ENCODE measurements at regions not wholly inside any gene's neighbourhood (a gene's known extent, or its start where the extent isn't known, plus 50 kb on each side); places are given as distances from the start of the nearest gene placed in this dataset.

DNA sequence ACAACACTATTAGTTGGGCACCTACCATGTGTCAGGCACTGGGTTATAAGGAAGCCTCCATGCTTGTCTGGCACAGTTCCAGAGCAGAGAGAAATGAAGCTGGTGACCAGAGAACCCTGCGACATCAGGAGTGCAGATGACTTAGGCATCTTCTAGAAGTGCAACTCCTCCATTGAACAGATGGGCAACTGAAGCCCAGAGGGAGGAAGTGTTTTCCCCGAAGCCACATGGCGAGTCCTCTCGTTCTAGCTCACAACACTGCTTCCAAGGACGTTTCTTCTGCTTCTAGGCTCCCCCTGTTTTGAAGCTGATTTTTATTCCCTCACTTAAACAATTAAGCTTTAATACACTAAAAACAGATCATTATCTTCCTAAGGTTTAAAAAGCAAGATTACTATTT, 109.8 kb upstream of the SYT13 start:
- Histone ChIP-seq H3K27me3 (peaks cover 6% of the 10 kb centered on the region), H3K4me1 (no peaks in the 10 kb centered on the region), H3K9me3 (no peaks in the 10 kb centered on the region), H3K36me3 (no peaks in the 10 kb centered on the region), H3K27ac (no peak overlapping the region), H3K4me3 (no peak overlapping the region)
- intact Hi-C loops (cut with DNase I; ENCODE audit: low total_unique reads) (no loop called here), in situ Hi-C loops (cut with MboI; ENCODE audit: low pct_ligation_motif_present in 1 of 4, low pct_unique_long_range_greater_than_20kb in 1 of 4, low sequenced_read_pairs in 3 of 4) (no loop called here)
- 65 to 82% methylated on average over 5 of the region's 5 CpGs for WGBS, 2 donors (ENCODE audit: low coverage in 1 of 2)
- DNase-seq: no peak
- TF ChIP-seq EP300 (IDR thresholded peaks at IDR 0.05; ENCODE audit: low read depth): no peak
- TF ChIP-seq CTCF (IDR thresholded peaks at IDR 0.05): no peak
- no peak for TF ChIP-seq POLR2AphosphoS5 (IDR thresholded peaks at IDR 0.05)
- TF ChIP-seq POLR2A (IDR thresholded peaks at IDR 0.05): no peak

GRCh38 chr11:45395421-45395820, 109.3 kb upstream of the SYT13 start:
- H3K4me3 ChIP-seq: no peak overlapping the region
- WGBS, 2 donors (ENCODE audit: low coverage in 1 of 2): 89 to 100% methylated on average over 4 to 6 of the region's 6 CpGs
- in situ Hi-C loops (cut with MboI; ENCODE audit: low pct_ligation_motif_present in 1 of 4, low pct_unique_long_range_greater_than_20kb in 1 of 4, low sequenced_read_pairs in 3 of 4) (no loop called here), intact Hi-C loops (cut with DNase I; ENCODE audit: low total_unique reads) (no loop called here)
- H3K9me3 ChIP-seq: no peaks in the 10 kb centered on the region
- no peak overlapping the region for H3K27ac ChIP-seq
- H3K4me1 ChIP-seq: no peaks in the 10 kb centered on the region
- DNase-seq: no peak
- no peaks in the 10 kb centered on the region for H3K36me3 ChIP-seq
- TF ChIP-seq POLR2AphosphoS5 (IDR thresholded peaks at IDR 0.05) (no peak), POLR2A (IDR thresholded peaks at IDR 0.05) (no peak), CTCF (IDR thresholded peaks at IDR 0.05) (no peak), EP300 (IDR thresholded peaks at IDR 0.05; ENCODE audit: low read depth) (no peak)
- H3K27me3 ChIP-seq: peaks cover under 1% of the 10 kb centered on the region

- DNase-seq: no peak
- TF ChIP-seq POLR2A (IDR thresholded peaks at IDR 0.05) (no peak), EP300 (IDR thresholded peaks at IDR 0.05; ENCODE audit: low read depth) (no peak), POLR2AphosphoS5 (IDR thresholded peaks at IDR 0.05) (no peak), CTCF (IDR thresholded peaks at IDR 0.05) (no peak)
- Histone ChIP-seq H3K36me3 (no peaks in the 10 kb centered on the region), H3K4me3 (no peak overlapping the region), H3K27ac (peak overlapping the region in 1 of 4 donors; percentile 2), H3K4me1 (no peaks in the 10 kb centered on the region), H3K9me3 (no peaks in the 10 kb centered on the region), H3K27me3 (no peaks in the 10 kb centered on the region)
- intact Hi-C loops (cut with DNase I; ENCODE audit: low total_unique reads): no loop called here
- in situ Hi-C loops (cut with MboI; ENCODE audit: low pct_ligation_motif_present in 1 of 4, low pct_unique_long_range_greater_than_20kb in 1 of 4, low sequenced_read_pairs in 3 of 4): no loop called here
- WGBS, 2 donors (ENCODE audit: low coverage in 1 of 2): 69% methylated on average over 8 of the region's 8 CpGs; no CpG with 5 or more reads in 1 of the 2 donors
Measured at GRCh38 chr11:45394294-45395085, 108.3 kb upstream of the SYT13 start.

- Histone ChIP-seq H3K9me3 (no peaks in the 10 kb centered on the region), H3K4me1 (no peaks in the 10 kb centered on the region), H3K4me3 (no peak overlapping the region), H3K27me3 (no peaks in the 10 kb centered on the region), H3K36me3 (no peaks in the 10 kb centered on the region), H3K27ac (peak overlapping the region in 1 of 4 donors; percentile 2)
- no peak for TF ChIP-seq EP300 (IDR thresholded peaks at IDR 0.05; ENCODE audit: low read depth)
- TF ChIP-seq POLR2A (IDR thresholded peaks at IDR 0.05): no peak
- TF ChIP-seq POLR2AphosphoS5 (IDR thresholded peaks at IDR 0.05): no peak
- no peak for TF ChIP-seq CTCF (IDR thresholded peaks at IDR 0.05)
- intact Hi-C loops (cut with DNase I; ENCODE audit: low total_unique reads): no loop called here
- in situ Hi-C loops (cut with MboI; ENCODE audit: low pct_ligation_motif_present in 1 of 4, low pct_unique_long_range_greater_than_20kb in 1 of 4, low sequenced_read_pairs in 3 of 4): no loop called here
- WGBS, 2 donors (ENCODE audit: low coverage in 1 of 2): 70 to 82% methylated on average over 4 to 11 of the region's 11 CpGs
- DNase-seq: no peak
Measured at GRCh38 chr11:45393826-45394225, 107.7 kb upstream of the SYT13 start.
